Keratinocyte (primary cell): ENCODE measurements at regions not wholly inside any gene's neighbourhood (a gene's known extent, or its start where the extent isn't known, plus 50 kb on each side); places are given as distances from the start of the nearest gene placed in this dataset.

Experiments used
- DNase-seq: peaks from one replicate; pipeline ENCODE4 v3.0.0-alpha.2; 2011; ENCODE audit warnings: low read depth, missing footprints, low spot score
- FAIRE-seq: peaks from 2 replicates; lab custom pipeline; 2011; peaks lifted over from hg19 to GRCh38; lab: Jason Lieb, UNC
- H2AFZ ChIP-seq: 2 replicates; pipeline ENCODE4 v1.6.0; 2012; ENCODE audit warnings: low read length, control low read depth, inconsistent platforms; ENCODE audit not compliant: control insufficient read depth
- H3K27ac ChIP-seq: 2 replicates; pipeline ENCODE4 v1.5.1; 2011; ENCODE audit warnings: low read length; ENCODE audit not compliant: control insufficient read depth, insufficient read depth
- H3K27me3 ChIP-seq: 3 replicates; pipeline ENCODE4 v1.6.0; 2011; ENCODE audit warnings: low read length; ENCODE audit not compliant: control insufficient read depth, insufficient read depth; ENCODE audit errors: extremely low read depth
- H3K36me3 ChIP-seq, 2 experiments: 2 replicates in 1 of 2; 3 replicates in 1 of 2; pipeline ENCODE4 v1.5.1; 2011; ENCODE audit warnings: low read length in 2 of 2, mild to moderate bottlenecking in 1 of 2; ENCODE audit not compliant: control insufficient read depth in 2 of 2, insufficient read depth in 2 of 2; ENCODE audit errors: extremely low read depth in 1 of 2
- H3K4me1 ChIP-seq: 3 replicates; pipeline ENCODE4 v1.5.1; 2011; ENCODE audit warnings: low read length; ENCODE audit not compliant: control insufficient read depth, insufficient read depth; ENCODE audit errors: extremely low read depth
- H3K4me2 ChIP-seq: 3 replicates; pipeline ENCODE4 v1.6.0; 2011; ENCODE audit warnings: low read depth, low read length; ENCODE audit not compliant: control insufficient read depth, insufficient read depth; ENCODE audit errors: extremely low read depth
- H3K4me3 ChIP-seq, 3 experiments: fragments of 200-600 bp in 1 of 3; sonication (generic) in 1 of 3; 2 replicates in 2 of 3; 3 replicates in 1 of 3; pipeline ENCODE4 v1.5.1; 2011 to 2016; ENCODE audit warnings: low read length in 3 of 3, mild to moderate bottlenecking in 3 of 3, control low read depth in 2 of 3, inconsistent platforms in 1 of 3, low read depth in 1 of 3, mixed read lengths in 1 of 3, mixed run types in 1 of 3, moderate library complexity in 1 of 3; ENCODE audit not compliant: control insufficient read depth in 2 of 3, insufficient read depth in 2 of 3; ENCODE audit errors: extremely low read depth in 1 of 3
- H3K79me2 ChIP-seq: 2 replicates; pipeline ENCODE4 v1.6.0; 2012; ENCODE audit warnings: low read length; ENCODE audit not compliant: control insufficient read depth, insufficient read depth
- H3K9ac ChIP-seq: 3 replicates; pipeline ENCODE4 v1.6.0; 2011; ENCODE audit warnings: low read length; ENCODE audit not compliant: control insufficient read depth, insufficient read depth; ENCODE audit errors: extremely low read depth
- H3K9me1 ChIP-seq: 3 replicates; pipeline ENCODE4 v1.6.0; 2011; ENCODE audit warnings: low read length; ENCODE audit not compliant: control insufficient read depth, insufficient read depth; ENCODE audit errors: extremely low read depth
- H3K9me3 ChIP-seq: 2 replicates; pipeline ENCODE4 v1.5.1; 2012; ENCODE audit warnings: low read depth, low read length; ENCODE audit not compliant: control insufficient read depth
- H4K20me1 ChIP-seq: 3 replicates; pipeline ENCODE4 v1.6.0; 2011; ENCODE audit warnings: low read length; ENCODE audit not compliant: control insufficient read depth, insufficient read depth; ENCODE audit errors: extremely low read depth
- EZH2 ChIP-seq: IDR thresholded peaks from one replicate; pipeline ENCODE4 v1.6.1; 2012; ENCODE audit warnings: inconsistent platforms, mild to moderate bottlenecking, low read length, moderate library complexity
- dilution Hi-C: fragments of 300-500 bp; cut with MboI; formaldehyde crosslinking; loops from one replicate; pipeline ENCODE4 v1.7.0; 2020; ENCODE audit warnings: low sequenced_read_pairs; ENCODE audit not compliant: extremely low pct_ligation_motif_present
- TF ChIP-seq, protein P1 (sequence below), 3 experiments: IDR thresholded peaks in 1 of 3; conservative IDR thresholded peaks in 1 of 3; optimal IDR thresholded peaks in 1 of 3; 2 replicates in 2 of 3; 3 replicates in 1 of 3; pipeline versions ENCODE3 to v1.5.1; 2011; ENCODE audit warnings: low read length in 3 of 3, mild to moderate bottlenecking in 3 of 3, moderate library complexity in 2 of 3, control low read depth in 1 of 3, inconsistent platforms in 1 of 3; ENCODE audit not compliant: insufficient read depth in 2 of 3; ENCODE audit errors: extremely low read depth in 1 of 3

DNA sequence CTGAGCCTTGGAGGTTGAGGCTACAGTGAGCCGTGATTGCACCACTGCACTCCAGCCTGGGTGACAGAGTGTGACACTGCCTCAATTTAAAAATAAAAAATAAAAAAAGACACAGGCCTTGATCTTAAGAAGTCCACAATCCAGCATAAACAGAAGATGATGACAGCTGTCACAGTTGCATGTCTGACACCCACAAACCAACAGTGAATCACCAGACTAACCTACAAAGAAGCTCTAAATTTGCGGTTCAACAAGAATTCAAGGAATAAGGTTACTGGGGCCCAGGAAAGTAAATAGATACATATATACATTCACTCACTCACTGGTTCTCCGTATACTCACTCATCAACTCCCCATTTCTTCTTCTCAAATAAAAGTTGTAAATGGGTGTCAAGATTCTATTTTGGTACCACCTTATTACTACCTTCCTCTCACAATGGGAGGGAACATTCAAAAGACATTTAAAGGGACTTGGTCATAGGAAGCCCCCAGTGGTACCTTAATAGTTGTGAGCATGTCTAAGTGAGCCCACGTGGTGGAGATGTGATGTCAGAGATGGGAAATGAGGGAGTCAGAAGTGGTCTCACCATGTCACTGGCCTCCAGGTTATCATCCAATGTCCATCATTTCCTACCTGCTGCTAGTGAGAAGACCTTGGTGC lies 66.9 kb upstream of the PRDX6 start:
- DNase-seq (no peak), FAIRE-seq (no peak)
- Histone ChIP-seq H3K36me3 (no peaks in the 10 kb centered on the region), H3K4me3 (no peak overlapping the region), H3K9me1 (no peaks in the 10 kb centered on the region), H3K9me3 (no peaks in the 10 kb centered on the region), H3K79me2 (no peaks in the 10 kb centered on the region), H3K9ac (no peak overlapping the region), H4K20me1 (no peaks in the 10 kb centered on the region), H3K4me1 (peaks cover 13% of the 10 kb centered on the region), H2AFZ (no peak overlapping the region), H3K27ac (no peak overlapping the region), H3K4me2 (no peak overlapping the region), H3K27me3 (no peaks in the 10 kb centered on the region)
- dilution Hi-C loops, result no loop called here
- TF ChIP-seq, protein P1, sequence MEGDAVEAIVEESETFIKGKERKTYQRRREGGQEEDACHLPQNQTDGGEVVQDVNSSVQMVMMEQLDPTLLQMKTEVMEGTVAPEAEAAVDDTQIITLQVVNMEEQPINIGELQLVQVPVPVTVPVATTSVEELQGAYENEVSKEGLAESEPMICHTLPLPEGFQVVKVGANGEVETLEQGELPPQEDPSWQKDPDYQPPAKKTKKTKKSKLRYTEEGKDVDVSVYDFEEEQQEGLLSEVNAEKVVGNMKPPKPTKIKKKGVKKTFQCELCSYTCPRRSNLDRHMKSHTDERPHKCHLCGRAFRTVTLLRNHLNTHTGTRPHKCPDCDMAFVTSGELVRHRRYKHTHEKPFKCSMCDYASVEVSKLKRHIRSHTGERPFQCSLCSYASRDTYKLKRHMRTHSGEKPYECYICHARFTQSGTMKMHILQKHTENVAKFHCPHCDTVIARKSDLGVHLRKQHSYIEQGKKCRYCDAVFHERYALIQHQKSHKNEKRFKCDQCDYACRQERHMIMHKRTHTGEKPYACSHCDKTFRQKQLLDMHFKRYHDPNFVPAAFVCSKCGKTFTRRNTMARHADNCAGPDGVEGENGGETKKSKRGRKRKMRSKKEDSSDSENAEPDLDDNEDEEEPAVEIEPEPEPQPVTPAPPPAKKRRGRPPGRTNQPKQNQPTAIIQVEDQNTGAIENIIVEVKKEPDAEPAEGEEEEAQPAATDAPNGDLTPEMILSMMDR (optimal IDR thresholded peaks at IDR 0.05 in 1 of 3, IDR thresholded peaks at IDR 0.05 in 1 of 3, conservative IDR thresholded peaks at IDR 0.05 in 1 of 3; ENCODE audit: extremely low read depth in 1 of 3, insufficient read depth in 2 of 3, low read length in 3 of 3), result no peak
- no peak for TF ChIP-seq EZH2

DNA sequence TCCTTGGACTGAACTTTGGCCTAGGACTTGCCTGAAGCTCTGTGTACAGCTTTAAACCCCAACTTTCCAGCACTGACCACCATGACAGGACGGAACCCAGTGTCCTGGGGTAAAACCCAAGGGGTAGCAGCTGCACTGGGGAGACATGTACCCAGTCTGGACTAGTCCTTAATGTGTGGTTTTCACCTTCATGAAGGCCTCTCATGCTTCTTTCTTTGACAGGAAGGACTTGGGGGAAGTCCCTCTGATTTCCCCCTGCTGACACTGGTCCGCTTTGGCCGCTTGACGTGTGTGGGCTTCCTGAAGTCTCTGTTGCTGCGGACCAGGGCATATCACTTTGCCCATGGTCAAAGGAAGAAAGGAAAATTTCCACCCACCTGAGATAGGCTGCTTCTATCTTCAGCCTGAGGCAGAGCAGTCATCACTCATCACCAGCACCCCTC lies 66.3 kb upstream of the PRDX6 start:
- DNase-seq (no peak), FAIRE-seq (no peak)
- Histone ChIP-seq H4K20me1 (no peaks in the 10 kb centered on the region), H3K79me2 (no peaks in the 10 kb centered on the region), H3K27ac (no peak overlapping the region), H3K9ac (no peak overlapping the region), H3K27me3 (no peaks in the 10 kb centered on the region), H3K4me3 (no peak overlapping the region), H3K9me1 (no peaks in the 10 kb centered on the region), H3K4me2 (no peak overlapping the region), H2AFZ (no peak overlapping the region), H3K36me3 (no peaks in the 10 kb centered on the region), H3K9me3 (no peaks in the 10 kb centered on the region), H3K4me1 (peaks cover 7% of the 10 kb centered on the region)
- dilution Hi-C loops, result no loop called here
- TF ChIP-seq EZH2, result no peak
- TF ChIP-seq, protein P1 (optimal IDR thresholded peaks at IDR 0.05 in 1 of 3, IDR thresholded peaks at IDR 0.05 in 1 of 3, conservative IDR thresholded peaks at IDR 0.05 in 1 of 3; ENCODE audit: extremely low read depth in 1 of 3, insufficient read depth in 2 of 3, low read length in 3 of 3), result no peak
